ENCODE measurements at regions not wholly inside any gene's neighbourhood (a gene's known extent, or its start where the extent isn't known, plus 50 kb on each side); places are given as distances from the start of the nearest gene placed in this dataset.

DNA sequence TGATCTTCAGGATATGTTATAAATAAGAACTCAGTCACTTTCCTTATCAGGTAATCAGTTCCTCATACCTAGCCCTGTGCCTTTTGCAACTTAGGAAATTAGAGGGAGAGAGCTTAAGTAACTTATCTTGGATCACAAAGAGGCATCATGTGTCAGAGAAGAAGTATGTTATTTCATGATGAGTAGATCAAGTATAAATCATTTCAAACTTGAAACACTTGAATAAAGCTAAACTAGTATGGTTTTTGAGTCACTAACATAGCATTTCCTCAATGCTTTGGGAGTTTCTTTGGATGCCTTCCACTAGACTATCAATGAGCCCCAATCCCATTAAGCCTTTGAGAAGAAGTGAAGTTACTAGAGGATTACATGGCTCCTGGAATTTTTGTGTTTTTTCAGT is 102.6 kb upstream of the TNFAIP3 start:
- TF ChIP-seq, protein P1, sequence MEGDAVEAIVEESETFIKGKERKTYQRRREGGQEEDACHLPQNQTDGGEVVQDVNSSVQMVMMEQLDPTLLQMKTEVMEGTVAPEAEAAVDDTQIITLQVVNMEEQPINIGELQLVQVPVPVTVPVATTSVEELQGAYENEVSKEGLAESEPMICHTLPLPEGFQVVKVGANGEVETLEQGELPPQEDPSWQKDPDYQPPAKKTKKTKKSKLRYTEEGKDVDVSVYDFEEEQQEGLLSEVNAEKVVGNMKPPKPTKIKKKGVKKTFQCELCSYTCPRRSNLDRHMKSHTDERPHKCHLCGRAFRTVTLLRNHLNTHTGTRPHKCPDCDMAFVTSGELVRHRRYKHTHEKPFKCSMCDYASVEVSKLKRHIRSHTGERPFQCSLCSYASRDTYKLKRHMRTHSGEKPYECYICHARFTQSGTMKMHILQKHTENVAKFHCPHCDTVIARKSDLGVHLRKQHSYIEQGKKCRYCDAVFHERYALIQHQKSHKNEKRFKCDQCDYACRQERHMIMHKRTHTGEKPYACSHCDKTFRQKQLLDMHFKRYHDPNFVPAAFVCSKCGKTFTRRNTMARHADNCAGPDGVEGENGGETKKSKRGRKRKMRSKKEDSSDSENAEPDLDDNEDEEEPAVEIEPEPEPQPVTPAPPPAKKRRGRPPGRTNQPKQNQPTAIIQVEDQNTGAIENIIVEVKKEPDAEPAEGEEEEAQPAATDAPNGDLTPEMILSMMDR (IDR thresholded peaks at IDR 0.05; ENCODE audit: low read depth, low read length, missing input control) = no peak
- TF ChIP-seq, protein P2, sequence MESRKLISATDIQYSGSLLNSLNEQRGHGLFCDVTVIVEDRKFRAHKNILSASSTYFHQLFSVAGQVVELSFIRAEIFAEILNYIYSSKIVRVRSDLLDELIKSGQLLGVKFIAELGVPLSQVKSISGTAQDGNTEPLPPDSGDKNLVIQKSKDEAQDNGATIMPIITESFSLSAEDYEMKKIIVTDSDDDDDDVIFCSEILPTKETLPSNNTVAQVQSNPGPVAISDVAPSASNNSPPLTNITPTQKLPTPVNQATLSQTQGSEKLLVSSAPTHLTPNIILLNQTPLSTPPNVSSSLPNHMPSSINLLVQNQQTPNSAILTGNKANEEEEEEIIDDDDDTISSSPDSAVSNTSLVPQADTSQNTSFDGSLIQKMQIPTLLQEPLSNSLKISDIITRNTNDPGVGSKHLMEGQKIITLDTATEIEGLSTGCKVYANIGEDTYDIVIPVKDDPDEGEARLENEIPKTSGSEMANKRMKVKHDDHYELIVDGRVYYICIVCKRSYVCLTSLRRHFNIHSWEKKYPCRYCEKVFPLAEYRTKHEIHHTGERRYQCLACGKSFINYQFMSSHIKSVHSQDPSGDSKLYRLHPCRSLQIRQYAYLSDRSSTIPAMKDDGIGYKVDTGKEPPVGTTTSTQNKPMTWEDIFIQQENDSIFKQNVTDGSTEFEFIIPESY (IDR thresholded peaks at IDR 0.05) = no peak
- TF ChIP-seq HNF4A (conservative IDR thresholded peaks at IDR 0.05) = no peak
- no peak for TF ChIP-seq TAF1 (conservative IDR thresholded peaks at IDR 0.05)
- TF ChIP-seq RAD21 (IDR thresholded peaks at IDR 0.05) = no peak
- TF ChIP-seq, protein P3, sequence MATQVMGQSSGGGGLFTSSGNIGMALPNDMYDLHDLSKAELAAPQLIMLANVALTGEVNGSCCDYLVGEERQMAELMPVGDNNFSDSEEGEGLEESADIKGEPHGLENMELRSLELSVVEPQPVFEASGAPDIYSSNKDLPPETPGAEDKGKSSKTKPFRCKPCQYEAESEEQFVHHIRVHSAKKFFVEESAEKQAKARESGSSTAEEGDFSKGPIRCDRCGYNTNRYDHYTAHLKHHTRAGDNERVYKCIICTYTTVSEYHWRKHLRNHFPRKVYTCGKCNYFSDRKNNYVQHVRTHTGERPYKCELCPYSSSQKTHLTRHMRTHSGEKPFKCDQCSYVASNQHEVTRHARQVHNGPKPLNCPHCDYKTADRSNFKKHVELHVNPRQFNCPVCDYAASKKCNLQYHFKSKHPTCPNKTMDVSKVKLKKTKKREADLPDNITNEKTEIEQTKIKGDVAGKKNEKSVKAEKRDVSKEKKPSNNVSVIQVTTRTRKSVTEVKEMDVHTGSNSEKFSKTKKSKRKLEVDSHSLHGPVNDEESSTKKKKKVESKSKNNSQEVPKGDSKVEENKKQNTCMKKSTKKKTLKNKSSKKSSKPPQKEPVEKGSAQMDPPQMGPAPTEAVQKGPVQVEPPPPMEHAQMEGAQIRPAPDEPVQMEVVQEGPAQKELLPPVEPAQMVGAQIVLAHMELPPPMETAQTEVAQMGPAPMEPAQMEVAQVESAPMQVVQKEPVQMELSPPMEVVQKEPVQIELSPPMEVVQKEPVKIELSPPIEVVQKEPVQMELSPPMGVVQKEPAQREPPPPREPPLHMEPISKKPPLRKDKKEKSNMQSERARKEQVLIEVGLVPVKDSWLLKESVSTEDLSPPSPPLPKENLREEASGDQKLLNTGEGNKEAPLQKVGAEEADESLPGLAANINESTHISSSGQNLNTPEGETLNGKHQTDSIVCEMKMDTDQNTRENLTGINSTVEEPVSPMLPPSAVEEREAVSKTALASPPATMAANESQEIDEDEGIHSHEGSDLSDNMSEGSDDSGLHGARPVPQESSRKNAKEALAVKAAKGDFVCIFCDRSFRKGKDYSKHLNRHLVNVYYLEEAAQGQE (IDR thresholded peaks at IDR 0.05) = no peak
